Liver (tissue), 8 donors: ENCODE measurements at regions not wholly inside any gene's neighbourhood (a gene's known extent, or its start where the extent isn't known, plus 50 kb on each side); places are given as distances from the start of the nearest gene placed in this dataset.

Experiments
- DNase-seq: peaks from one replicate; pipeline ENCODE4 v3.0.0-alpha.2; 2017; ENCODE audit warnings: low spot score
- H3K27ac ChIP-seq, 2 donors: one replicate each; pipeline ENCODE4 v1.7.0; 2013; ENCODE audit warnings: inconsistent platforms in 2 of 2, low read length in 2 of 2, control low read depth in 1 of 2, low read depth in 1 of 2, mild to moderate bottlenecking in 1 of 2
- H3K27me3 ChIP-seq, 4 donors: one replicate each; pipeline versions ENCODE4 v1.6.1 to v1.7.0; 2013; ENCODE audit warnings: low read length in 3 of 4, inconsistent platforms in 1 of 4, mild to moderate bottlenecking in 1 of 4, moderate library complexity in 1 of 4; ENCODE audit not compliant: control insufficient read depth in 4 of 4, insufficient read depth in 4 of 4
- H3K36me3 ChIP-seq, 4 donors: one replicate each; pipeline versions ENCODE4 v1.6.1 to v1.7.0; 2013; ENCODE audit warnings: low read length in 3 of 4, mild to moderate bottlenecking in 3 of 4, low read depth in 1 of 4, moderate library complexity in 1 of 4; ENCODE audit not compliant: control insufficient read depth in 4 of 4, insufficient read depth in 3 of 4
- H3K4me1 ChIP-seq, 4 donors: one replicate each; pipeline versions ENCODE4 v1.6.1 to v1.7.0; 2013; ENCODE audit warnings: low read length in 3 of 4, mild to moderate bottlenecking in 3 of 4, moderate library complexity in 1 of 4; ENCODE audit not compliant: control insufficient read depth in 4 of 4, insufficient read depth in 4 of 4
- H3K4me3 ChIP-seq, 3 donors: one replicate each; pipeline versions ENCODE4 v1.6.1 to v1.7.0; 2013; ENCODE audit warnings: low read length in 3 of 3, control low read depth in 1 of 3, low read depth in 1 of 3, mild to moderate bottlenecking in 1 of 3
- H3K9ac ChIP-seq, 2 donors: one replicate each; pipeline ENCODE4 v1.7.0; 2013; ENCODE audit warnings: low read length in 2 of 2, mild to moderate bottlenecking in 2 of 2, moderate library complexity in 2 of 2, control low read depth in 1 of 2, low read depth in 1 of 2
- H3K9me3 ChIP-seq, 4 donors: one replicate each; pipeline versions ENCODE4 v1.6.1 to v1.7.0; 2013; ENCODE audit warnings: low read length in 3 of 4; ENCODE audit not compliant: control insufficient read depth in 4 of 4
- ATF3 ChIP-seq: IDR thresholded peaks from 2 replicates; pipeline ENCODE4 v1.6.1; 2016; ENCODE audit warnings: antibody characterized with exemption
- CTCF ChIP-seq: fragments of 150-350 bp; IDR thresholded peaks from 2 replicates; pipeline ENCODE4 v1.5.1; 2017; ENCODE audit warnings: improper control_type of control experiment, low read depth, low read length; ENCODE audit not compliant: missing input control
- EGR1 ChIP-seq, 2 donors: IDR thresholded peaks; 2 replicates each; pipeline ENCODE4 v1.6.1; 2016 to 2018; ENCODE audit warnings: antibody characterized with exemption in 2 of 2, low read depth in 2 of 2
- FOXA1 ChIP-seq: IDR thresholded peaks from 2 replicates; pipeline ENCODE4 v1.6.1; 2016; ENCODE audit warnings: antibody characterized with exemption
- GABPA ChIP-seq, 2 donors: IDR thresholded peaks in 1 of 2; conservative IDR thresholded peaks in 1 of 2; 2 replicates each; pipeline ENCODE4 v1.6.1; 2016; ENCODE audit warnings: antibody characterized with exemption in 2 of 2, mild to moderate bottlenecking in 1 of 2, moderate library complexity in 1 of 2
- HNF4A ChIP-seq, 2 donors: conservative IDR thresholded peaks; 2 replicates each; pipeline ENCODE4 v1.6.1; 2016; ENCODE audit warnings: antibody characterized with exemption in 2 of 2, mild to moderate bottlenecking in 2 of 2
- HNF4G ChIP-seq: IDR thresholded peaks from 2 replicates; pipeline ENCODE4 v1.6.1; 2016; ENCODE audit warnings: antibody characterized with exemption
- JUND ChIP-seq, 2 donors: IDR thresholded peaks; 2 replicates each; pipeline ENCODE4 v1.6.1; 2016; ENCODE audit warnings: antibody characterized with exemption in 2 of 2
- MAX ChIP-seq: IDR thresholded peaks from 2 replicates; pipeline ENCODE4 v1.6.1; 2016; ENCODE audit warnings: antibody characterized with exemption
- RAD21 ChIP-seq, 2 donors: IDR thresholded peaks; 2 replicates each; pipeline ENCODE4 v1.6.1; 2016; ENCODE audit warnings: antibody characterized with exemption in 2 of 2, mild to moderate bottlenecking in 2 of 2
- RXRA ChIP-seq, 2 donors: IDR thresholded peaks; 2 replicates each; pipeline ENCODE4 v1.6.1; 2017 to 2018; ENCODE audit warnings: antibody characterized with exemption in 2 of 2, mild to moderate bottlenecking in 1 of 2
- SP1 ChIP-seq: IDR thresholded peaks from 2 replicates; pipeline ENCODE4 v1.6.1; 2018; ENCODE audit warnings: antibody characterized with exemption, mild to moderate bottlenecking
- TAF1 ChIP-seq: conservative IDR thresholded peaks from 2 replicates; pipeline ENCODE4 v1.6.1; 2016; ENCODE audit warnings: antibody characterized with exemption, mild to moderate bottlenecking
- YY1 ChIP-seq: IDR thresholded peaks from 2 replicates; pipeline ENCODE4 v1.6.1; 2016; ENCODE audit warnings: antibody characterized with exemption, mild to moderate bottlenecking
- ZBTB33 ChIP-seq: IDR thresholded peaks from 2 replicates; pipeline ENCODE4 v1.6.1; 2016; ENCODE audit warnings: antibody characterized with exemption
- WGBS: extraction: QIAGEN DNeasy Blood & Tissue Kit; methylation state at CpG from one replicate; pipeline ENCODE4 v1.1.7; 2013; 5-methylcytosine and 5-hydroxymethylcytosine counted together
- donor health status: healthy.
- donor health status: healthy.
- donor health status: healthy.
- donor health status: healthy.
- donor health status: healthy.

GRCh38 chr18:45423659-45424058 is 191.6 kb upstream of the SLC14A2 start:
- no peaks in the 10 kb centered on the region for H3K36me3 ChIP-seq
- H3K27ac ChIP-seq, result no peak overlapping the region
- no peak overlapping the region for H3K4me3 ChIP-seq
- H3K4me1 ChIP-seq, result no peaks in the 10 kb centered on the region
- H3K9me3 ChIP-seq, result no peaks in the 10 kb centered on the region
- H3K27me3 ChIP-seq, result no peaks in the 10 kb centered on the region
- TF ChIP-seq HNF4A (conservative IDR thresholded peaks at IDR 0.05) (no peak), ATF3 (no peak), HNF4G (no peak)
- no peak for DNase-seq
- H3K9ac ChIP-seq, result no peak overlapping the region

- Histone ChIP-seq H3K9ac (no peak overlapping the region), H3K4me3 (no peak overlapping the region), H3K27me3 (no peaks in the 10 kb centered on the region), H3K4me1 (no peaks in the 10 kb centered on the region), H3K36me3 (no peaks in the 10 kb centered on the region), H3K27ac (no peak overlapping the region), H3K9me3 (no peaks in the 10 kb centered on the region)
- no peak for DNase-seq
- TF ChIP-seq JUND (IDR thresholded peaks at IDR 0.05), result no peak
- TF ChIP-seq ZBTB33, result no peak
- no peak for TF ChIP-seq RAD21 (IDR thresholded peaks at IDR 0.05)
- no peak for TF ChIP-seq FOXA1
- no peak for TF ChIP-seq GABPA (IDR thresholded peaks at IDR 0.05 in 1 of 2, conservative IDR thresholded peaks at IDR 0.05 in 1 of 2)
- no peak for TF ChIP-seq CTCF
- no peak for TF ChIP-seq HNF4G
Measured at GRCh38 chr18:45430041-45430440, 185.2 kb upstream of the SLC14A2 start.

- WGBS, result 69% methylated on average over 3 of the region's 3 CpGs
- Histone ChIP-seq H3K27ac (no peak overlapping the region), H3K27me3 (no peaks in the 10 kb centered on the region), H3K4me3 (no peak overlapping the region), H3K36me3 (no peaks in the 10 kb centered on the region), H3K9me3 (no peaks in the 10 kb centered on the region), H3K9ac (no peak overlapping the region), H3K4me1 (no peaks in the 10 kb centered on the region)
- DNase-seq, result no peak
- TF ChIP-seq FOXA1 (no peak), RXRA (IDR thresholded peaks at IDR 0.05) (no peak), ZBTB33 (no peak), YY1 (no peak), GABPA (IDR thresholded peaks at IDR 0.05 in 1 of 2, conservative IDR thresholded peaks at IDR 0.05 in 1 of 2) (no peak), EGR1 (IDR thresholded peaks at IDR 0.05; ENCODE audit: low read depth in 2 of 2) (no peak), CTCF (no peak), ATF3 (no peak), TAF1 (no peak), HNF4G (no peak), SP1 (no peak), HNF4A (conservative IDR thresholded peaks at IDR 0.05) (no peak), JUND (IDR thresholded peaks at IDR 0.05) (no peak), MAX (no peak)
Measured at GRCh38 chr18:45435810-45436209, 179.5 kb upstream of the SLC14A2 start.
